GM21423 (cell line): ENCODE measurements at regions not wholly inside any gene's neighbourhood (a gene's known extent, or its start where the extent isn't known, plus 50 kb on each side); places are given as distances from the start of the nearest gene placed in this dataset.

Experiments
- ATAC-seq: cut with Tn5 transposase; IDR thresholded peaks from one replicate; pipeline ENCODE4 v1.9.1; 2021; ENCODE audit warnings: mild to moderate bottlenecking, moderate library complexity; ENCODE audit not compliant: unreplicated experiment

DNA sequence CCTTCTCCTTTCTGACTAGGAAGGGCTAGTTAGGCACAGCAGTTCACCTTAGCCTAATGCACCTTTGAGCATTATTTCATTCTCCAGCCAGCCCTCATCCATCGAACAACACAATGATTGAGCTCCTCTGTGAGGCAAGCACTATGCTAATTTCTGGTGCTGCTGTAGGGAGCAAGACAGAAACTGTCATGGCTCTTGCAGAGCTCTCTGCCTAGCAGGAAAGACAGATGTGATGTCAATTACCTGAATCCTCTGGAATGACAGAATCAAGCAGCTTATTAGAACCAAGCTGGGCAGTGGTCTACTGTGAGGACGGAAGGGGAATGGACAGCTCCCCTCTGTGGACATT is 256.1 kb upstream of the NOCT start:
- no peak for ATAC-seq

DNA sequence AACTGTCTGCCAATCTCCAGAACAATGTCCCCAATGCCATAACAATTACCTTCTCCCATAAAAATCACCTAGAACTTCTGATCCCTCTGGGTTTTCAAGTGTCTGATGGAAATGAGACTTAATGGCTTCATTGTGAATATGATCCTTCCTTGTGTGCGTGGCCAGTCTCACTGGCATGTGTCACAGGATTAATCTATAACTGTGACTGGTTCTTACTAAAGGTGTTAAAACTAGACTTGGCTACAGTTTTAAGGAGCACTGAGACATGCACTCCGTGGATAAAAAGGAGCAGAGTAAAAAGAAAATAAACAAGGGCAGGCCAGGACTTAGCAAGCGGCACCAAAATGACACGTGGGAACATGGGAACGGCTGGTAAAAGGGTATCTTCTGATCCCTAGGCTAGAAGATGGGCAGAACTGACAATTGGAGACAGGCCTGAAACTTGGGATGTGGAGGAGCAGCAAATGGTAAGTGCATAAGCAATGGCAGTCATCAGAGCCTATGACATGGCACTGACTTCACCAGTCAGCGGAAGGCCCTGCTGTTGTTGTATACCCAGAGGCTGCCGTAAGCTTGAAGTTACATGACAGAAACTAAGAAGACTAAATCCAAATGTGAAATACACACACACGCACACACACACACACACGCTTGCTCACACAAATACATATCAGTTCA is 256.6 kb upstream of the NOCT start:
- no peak for ATAC-seq

DNA sequence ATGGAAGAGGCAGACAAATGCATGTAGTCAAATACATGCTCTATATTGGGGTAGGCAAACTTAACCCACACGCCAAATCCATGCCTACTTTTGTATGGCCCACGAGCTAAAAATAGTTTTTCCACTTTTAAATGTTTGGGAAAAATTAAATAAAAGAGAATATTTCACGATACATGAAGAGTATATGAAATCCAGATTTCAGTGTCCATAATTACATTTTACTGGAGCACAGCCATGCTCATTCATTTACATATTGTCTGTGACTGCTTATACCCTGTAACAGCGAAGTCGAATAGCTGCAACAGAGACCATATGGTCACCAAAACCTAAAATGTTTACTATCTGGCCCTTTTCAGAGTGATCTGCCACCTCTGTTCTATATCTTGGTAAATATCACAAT is 257.4 kb upstream of the NOCT start:
- ATAC-seq = no peak

DNA sequence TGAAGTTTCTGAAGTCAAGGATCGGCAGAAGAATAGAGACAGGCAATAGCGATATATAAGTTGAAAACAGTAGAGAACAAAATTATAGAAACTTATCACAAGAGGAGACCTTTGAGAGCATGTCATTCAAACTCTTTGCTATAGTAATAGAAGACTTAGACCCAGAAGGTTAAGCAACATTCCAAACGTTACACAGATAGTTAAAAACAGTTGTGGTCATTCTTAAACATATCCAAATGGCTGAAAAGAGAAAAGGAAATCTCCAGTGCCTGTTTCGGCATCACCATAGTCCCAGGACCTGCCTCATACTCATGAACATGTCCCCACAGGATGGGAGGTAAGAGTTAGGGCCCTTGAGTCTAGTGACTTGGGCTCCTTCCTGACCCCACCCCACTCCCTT is 258.1 kb upstream of the NOCT start:
- ATAC-seq = no peak

DNA sequence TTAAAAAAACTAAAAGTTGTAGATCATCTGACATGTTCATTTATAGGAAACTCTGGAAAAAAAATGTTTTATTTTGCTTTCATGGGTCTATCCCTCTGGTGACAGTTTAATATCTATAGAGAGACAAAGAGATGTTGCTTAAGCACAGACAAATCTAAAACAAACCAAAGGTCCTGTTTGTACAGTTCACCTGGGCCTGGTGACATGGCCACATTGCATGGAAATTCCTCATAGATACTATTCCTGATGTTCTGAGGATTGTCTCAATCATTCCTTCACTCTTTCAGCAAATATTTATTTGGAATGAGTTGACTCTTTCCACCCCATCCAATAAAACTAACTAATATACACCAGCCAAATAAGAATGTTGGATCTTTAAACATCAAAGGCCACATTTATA is 259.1 kb upstream of the NOCT start:
- no peak for ATAC-seq

DNA sequence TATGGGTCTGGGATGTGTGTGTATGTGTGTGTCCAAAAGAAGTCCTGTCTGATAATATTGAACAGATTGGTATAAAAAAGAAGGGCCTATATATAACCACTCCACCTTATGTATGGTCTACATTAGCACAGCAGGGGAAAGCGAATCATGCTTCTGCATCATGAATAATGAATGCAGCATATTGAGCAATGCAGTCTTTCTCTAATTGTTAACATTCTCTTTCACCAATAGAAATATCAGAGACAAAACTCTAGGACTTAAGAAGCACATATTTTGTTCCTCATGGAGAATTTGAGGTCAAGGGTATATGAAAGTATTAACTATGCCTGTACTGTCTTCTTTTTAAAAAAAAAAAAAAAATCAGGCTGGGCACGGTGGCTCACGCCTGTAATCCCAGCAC is 264.3 kb upstream of the NOCT start:
- ATAC-seq = no peak

DNA sequence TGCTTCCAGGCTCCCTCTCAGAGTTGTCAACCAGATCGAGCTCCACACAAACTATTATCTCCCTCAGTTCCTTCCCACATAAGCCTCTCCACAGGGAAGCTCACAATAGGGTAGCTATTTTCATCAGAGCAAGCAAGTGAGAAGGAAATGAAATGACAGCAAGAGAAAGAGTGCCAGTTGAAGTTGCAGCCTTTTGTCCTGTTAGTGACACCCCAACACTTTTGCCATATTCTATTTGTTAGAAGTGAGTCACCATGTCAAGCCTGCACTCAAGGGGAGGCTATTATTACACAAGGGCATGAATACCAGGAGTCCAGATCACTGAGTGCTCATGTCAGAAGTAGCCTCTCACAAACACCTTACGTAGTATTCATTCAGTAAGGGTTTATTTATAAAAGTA is 266.3 kb upstream of the NOCT start:
- no peak for ATAC-seq

DNA sequence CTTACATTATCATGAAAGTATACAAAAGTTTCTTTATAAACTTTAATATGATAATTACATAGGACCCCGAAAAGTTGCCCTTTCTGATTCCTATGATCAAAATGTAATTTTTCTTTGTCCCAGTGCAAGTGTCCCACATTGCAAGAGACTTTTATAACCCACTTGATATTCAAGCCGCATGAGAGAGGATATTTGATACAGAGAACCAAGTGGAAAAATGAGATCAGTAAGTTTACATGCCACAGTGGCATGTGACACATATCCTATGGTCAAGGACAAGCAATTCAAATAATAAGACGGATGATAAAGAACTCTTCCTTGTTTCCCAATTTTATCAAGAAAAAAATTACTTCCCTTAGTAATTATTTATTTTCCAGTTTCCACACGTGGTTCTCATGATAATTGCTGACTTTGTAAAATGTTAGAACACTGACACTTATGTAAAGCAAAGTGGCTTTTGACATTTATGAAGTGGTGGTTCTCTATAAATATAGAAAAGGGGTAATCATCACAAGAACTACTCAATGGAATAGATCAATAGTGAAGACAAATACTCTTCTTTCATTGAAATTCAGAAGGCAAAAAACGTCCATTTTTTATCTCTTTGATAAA is 273.7 kb upstream of the NOCT start:
- ATAC-seq = no peak

DNA sequence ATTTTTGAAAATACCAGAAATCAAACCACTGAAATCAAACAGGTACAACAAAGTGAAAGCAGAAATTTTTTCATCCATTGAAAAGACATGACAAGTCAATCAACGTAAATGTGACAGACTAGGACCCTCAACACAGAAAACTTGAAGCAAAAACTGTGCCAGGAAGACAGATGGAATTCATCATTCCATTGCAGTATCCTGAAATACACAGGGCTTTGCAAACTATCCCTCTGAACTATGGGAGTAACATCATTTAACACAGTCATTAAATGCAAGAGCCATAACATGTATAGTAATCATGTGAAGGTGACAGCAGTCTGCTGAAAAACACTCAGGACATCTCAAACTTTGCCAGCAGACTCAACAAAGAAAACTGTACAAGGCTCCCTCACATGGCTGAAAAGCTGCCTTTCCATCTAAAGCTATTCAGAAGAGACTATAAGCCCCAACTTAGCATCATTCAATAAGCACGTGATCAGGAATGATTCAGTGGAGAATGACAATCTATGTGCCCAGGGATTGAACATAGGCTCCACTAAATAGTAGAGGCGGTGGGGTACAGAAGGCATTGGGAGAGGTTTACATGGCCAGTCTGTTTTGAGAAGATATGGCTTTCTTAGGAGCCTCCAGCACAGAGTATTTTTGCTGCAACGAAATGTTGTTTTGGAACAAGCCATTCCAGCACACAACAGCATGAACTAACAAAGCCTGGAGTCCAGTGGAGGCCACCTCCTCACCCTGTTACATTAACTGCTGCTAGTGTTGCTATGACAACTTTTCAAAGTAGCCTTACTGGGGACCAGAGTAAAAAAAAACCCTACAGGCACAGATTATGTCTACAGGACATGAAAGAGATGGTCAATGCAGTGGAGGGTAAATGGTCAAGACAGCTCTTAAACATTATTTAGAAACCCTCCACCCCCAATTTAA is 274.5 kb upstream of the NOCT start:
- ATAC-seq = no peak

DNA sequence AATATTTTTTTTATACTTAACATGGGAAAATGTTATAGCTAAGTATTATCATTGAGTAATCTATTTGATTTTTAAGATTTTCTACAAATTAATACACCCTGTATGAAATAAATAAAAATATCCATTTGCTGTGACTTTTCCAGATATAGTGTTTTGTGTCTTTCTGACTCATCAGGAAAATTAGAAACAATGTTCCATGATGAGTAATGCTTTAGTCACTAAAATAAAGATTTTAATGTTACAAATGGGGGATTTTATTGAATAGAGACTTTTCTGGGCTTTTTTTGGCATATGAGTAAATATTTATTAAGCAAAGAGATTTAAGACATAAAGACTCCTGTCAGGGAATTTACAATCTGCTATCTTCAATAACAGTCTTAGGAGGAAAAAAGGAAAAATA is 279.2 kb upstream of the NOCT start:
- ATAC-seq = no peak

DNA sequence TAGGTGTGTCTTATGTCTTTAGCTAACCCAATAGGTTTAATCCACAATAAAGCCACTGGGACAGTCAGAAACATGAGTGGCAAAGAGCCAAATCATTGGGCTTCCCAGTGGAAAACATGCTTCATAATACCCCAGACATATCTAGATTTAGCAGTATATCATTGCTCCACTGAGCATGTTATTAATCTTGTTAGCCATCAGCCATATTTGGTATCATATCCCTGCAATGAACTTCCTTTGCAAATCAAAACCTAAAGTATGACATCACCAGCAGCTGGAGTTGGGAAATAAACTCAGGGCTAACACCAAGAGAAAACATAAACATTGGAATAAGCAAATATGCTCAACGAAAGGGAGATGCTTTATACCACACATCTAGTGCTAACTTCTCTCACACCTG is 280.8 kb upstream of the NOCT start:
- ATAC-seq = no peak

DNA sequence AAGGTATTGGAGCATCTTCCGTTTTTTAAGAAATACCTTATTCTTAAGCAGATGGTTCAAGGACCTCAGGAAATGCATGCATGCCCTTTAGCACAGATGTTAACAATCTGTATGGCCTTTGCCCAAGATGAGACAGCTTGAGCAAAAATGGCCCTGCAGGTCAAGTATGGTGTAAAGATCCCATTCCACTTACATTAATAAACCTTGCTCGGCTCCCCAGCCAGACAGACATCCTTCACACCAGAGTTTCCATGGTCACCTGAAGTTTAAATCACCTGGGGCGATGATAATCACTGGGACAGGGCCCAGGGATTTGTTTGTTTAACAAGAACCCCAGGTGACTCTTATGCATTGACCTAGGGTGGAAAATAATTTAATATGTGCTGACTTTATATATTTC is 287.0 kb upstream of the NOCT start:
- ATAC-seq = no peak

DNA sequence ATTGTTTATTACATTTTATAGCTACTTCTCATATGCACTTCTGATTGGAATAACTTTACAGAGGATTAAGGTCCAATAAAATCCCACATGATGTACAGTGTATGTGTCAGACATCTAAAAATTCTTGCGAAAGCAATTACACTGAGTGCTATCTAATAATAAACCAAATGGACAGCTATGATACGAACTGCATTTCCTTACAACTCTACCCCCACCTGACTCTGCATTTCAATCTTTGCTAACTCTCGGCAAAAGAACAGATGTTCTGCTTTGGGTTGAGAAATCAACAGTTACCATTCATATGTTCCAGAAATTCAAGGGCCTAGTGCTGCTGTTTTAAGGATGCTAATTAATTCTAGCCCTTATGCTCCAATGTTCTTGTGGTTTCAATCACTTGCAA is 287.9 kb upstream of the NOCT start:
- no peak for ATAC-seq

DNA sequence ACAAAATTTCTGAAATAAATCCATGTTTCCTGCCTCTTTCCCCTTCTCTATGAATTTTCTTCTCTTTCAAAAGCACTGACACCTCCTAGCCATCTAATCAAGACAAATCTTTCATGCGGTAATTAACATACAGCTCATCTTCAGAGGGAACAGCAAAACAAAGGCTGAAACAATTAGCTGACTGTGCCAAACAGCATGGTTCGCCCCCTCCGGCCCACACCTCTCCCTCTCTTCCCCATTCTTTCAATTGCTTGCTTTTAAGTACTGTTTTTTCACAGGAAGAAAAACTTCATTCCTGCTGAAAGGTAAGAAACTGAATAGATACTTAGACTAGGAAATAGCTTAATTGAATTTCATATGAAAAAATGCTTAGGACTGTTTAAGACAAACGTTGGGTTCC is 291.1 kb upstream of the NOCT start:
- ATAC-seq = no peak

DNA sequence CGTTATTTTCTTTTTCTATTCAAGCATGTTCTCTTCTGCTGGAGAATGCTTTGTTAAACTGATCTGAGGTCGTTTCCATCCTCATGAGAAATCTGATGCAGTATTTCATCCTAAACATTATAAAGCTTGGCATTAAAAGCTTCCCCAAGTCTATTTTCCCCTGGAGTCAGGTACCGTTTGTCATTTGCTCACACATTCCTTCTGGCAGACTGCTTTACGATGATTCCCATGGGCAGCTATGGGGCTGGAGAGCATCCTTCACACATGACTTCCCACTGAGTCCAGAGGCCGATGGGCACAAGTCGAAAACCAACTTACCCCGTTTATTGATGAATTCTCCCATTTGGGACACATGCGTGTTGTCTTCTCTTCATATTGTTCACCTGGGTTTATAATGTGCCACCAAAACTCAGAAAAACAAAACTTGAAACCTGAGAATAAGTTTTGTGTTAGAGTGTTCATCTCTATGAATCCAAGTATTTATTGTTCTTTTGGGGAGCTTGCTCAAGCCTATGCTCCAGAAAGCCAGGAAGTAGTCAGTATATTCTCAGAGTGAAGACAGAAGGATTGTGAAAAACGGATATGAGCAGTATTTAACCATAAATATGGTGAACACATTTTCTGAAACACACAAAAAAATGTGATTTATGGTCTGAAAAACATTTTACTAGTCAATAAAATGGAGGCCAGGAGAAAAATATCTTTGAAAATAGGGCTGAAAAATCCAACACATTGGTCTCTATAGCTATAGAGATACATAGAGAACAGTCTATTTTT is 298.8 kb upstream of the NOCT start:
- ATAC-seq = no peak

DNA sequence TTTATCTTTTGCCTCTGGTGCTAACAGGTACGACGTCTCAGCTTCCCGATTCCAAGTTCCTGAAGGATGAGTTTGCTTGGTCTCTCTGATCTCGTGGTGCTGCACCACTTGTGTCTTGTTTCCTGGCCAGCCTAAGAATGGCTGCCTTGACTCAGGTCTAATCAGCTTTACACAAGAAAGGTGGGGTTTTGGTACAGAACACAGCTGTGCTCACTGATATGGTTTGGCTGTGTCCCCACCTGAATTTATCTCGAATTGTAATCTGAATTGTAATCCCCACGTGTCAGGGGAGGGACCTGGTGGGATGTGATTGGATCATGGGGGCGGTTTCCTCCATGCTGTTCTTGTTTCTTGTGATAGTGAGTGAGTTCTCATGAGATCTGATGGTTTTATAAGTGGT is 305.3 kb upstream of the NOCT start:
- ATAC-seq = no peak

DNA sequence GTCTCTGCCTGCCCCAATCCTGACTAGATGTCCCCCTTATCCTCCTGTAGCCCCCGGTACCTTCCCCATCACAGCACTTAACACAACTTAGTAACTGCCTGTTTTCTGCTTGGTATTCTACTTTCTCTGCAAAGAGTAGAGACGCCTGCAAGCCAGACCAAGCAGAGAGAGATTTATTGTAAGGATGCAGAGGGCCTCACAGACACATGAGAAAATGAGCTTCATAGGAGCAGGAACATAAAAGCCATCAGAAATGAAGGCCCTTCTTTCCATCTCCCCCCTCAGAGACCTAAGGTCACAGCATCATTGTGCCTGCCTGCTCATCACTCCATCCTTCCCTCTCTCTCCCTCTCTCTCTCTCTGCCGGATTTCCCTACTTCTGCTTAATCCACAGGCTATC is 305.7 kb upstream of the NOCT start:
- ATAC-seq = no peak

DNA sequence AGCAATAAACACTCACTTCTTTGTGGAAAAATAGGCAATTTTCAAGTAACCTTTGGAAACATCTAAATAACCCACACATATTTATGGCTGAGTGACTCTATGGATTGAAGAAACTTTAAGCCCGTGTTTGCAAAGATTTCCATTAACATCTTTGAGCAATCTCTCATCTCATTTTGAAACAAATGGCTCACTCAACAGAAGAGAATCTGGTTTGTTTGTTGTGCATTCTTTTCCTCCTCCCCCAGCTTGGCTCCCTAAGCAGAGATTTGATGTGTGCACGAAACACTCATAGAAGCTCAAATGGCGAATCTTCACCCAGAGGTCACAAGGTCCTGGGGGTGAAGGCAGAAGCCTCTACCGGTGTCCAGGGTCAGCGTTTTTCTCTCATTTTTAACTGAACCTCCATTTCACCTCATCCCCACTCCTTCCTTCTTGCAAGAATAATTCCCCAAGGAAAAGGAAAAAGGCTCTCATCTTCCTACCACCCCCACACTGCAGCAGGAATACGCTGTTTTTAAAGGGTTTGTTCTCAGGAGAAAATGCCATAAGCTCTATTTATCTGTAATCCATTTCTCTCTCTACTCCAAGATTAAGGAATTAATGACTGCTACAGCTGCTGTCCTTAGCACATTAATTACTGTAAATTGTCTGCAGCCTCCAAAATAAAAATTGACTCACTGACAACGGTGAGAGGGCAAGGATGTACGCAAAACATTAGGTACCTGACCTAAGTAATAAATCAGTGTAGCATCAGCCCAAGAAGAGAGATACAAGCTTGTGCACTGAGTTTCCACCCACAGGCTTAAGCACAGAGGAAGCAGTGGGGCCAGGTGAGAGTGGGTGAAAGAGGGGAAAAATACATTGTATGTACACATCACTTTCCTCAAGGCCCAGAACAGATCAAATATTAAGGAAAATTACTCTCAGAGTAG is 307.6 kb upstream of the NOCT start:
- no peak for ATAC-seq

DNA sequence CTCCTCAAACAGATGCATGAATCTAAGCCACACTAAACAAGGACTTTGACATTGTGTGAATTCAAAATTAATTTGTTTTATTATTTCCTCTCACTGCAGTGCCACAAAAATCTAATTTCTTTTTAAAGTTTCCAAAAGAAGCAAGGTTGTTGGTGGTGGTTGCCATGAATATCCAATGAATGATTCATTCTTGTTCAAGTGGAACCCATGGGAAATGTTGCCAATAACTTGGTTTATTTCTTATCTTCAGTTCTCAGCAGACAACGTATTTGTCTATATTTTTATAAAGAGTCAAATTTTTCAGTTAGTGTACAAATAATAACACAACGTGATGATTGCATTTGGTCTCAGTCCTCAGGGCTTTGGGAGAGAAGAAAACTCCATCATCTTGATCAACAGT is 309.4 kb upstream of the NOCT start:
- ATAC-seq = no peak

DNA sequence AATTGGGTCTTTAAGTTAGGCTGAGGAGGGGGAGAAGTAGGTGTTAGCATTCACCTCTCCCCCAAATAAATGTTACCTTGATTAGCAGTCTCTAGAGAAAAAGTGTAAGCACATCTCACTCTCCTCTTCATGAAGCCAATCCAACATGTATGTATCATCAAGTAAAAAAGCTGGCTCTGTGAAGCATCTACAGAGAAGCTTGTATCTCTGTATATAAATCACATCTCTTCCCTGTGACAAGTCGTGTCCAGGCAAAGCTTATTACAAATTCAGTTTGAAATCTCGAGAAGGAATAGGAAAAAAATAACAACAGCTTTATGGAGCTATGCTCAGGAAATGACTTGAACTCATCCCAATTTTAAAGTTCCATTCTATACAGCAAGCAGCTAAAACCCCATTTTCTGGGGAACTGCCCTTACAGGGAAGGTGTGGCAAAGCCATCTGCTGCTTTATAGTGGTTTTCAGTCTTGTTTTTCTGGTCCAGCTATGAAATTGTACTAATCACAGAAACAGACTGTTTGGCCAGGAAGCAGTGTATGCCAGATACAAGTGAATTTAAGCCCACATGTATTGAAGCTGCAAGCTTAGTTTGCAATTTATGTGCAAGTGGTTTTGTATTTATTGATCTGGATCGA is 313.3 kb upstream of the NOCT start:
- ATAC-seq = no peak
